K562 (cell line): ENCODE measurements at regions not wholly inside any gene's neighbourhood (a gene's known extent, or its start where the extent isn't known, plus 50 kb on each side); places are given as distances from the start of the nearest gene placed in this dataset.

Experiments
- DACH1 ChIP-seq: fragments of 450-650 bp; IDR thresholded peaks from 2 replicates; pipeline ENCODE4 v1.6.1; 2018; ENCODE audit not compliant: partially characterized antibody
- ELK1 ChIP-seq: sonication (generic); formaldehyde crosslinking; IDR thresholded peaks from 2 replicates; pipeline ENCODE4 v1.8.1; 2022; ENCODE audit warnings: missing genetic modification reagents
- KAT2B ChIP-seq: IDR thresholded peaks from one replicate; pipeline ENCODE4 v1.6.1; 2012; ENCODE audit warnings: low read depth, mild to moderate bottlenecking, control low read depth, inconsistent platforms, low read length, moderate library complexity
- PRMT5 ChIP-seq: sonication (generic); formaldehyde crosslinking; IDR thresholded peaks from 2 replicates; pipeline ENCODE4 v1.5.0; 2020; ENCODE audit warnings: missing genetic modification reagents
- SAFB ChIP-seq: fragments of 200-400 bp; formaldehyde crosslinking; IDR thresholded peaks from 2 replicates; pipeline ENCODE4 v1.6.1; 2017; ENCODE audit warnings: low read depth, low read length, borderline replicate concordance
- TBL1XR1 ChIP-seq, 2 experiments: IDR thresholded peaks; 2 replicates each; pipeline ENCODE4 v1.6.1; 2012; ENCODE audit warnings: improper control_type of control experiment in 2 of 2, low read length in 2 of 2, mild to moderate bottlenecking in 1 of 2
- TFAM ChIP-seq: fragments of 250-450 bp; sonication (Bioruptor Pico); conservative IDR thresholded peaks from 2 replicates; pipeline ENCODE4 v1.5.0; 2021; ENCODE audit warnings: mild to moderate bottlenecking, moderate library complexity
- TF ChIP-seq, protein P1 (sequence below): sonication (generic); formaldehyde crosslinking; IDR thresholded peaks from 2 replicates; pipeline ENCODE4 v1.8.0; 2023; ENCODE audit warnings: mild to moderate bottlenecking, missing genetic modification reagents

- no peak for TF ChIP-seq KAT2B
- no peak for TF ChIP-seq DACH1
- TF ChIP-seq PRMT5 (CRISPR knock-in tag) = no peak
- TF ChIP-seq ELK1 (CRISPR knock-in tag) = no peak
- no peak for TF ChIP-seq SAFB
- no peak for TF ChIP-seq TFAM (CRISPR knock-in tag)
- TF ChIP-seq, protein P1, sequence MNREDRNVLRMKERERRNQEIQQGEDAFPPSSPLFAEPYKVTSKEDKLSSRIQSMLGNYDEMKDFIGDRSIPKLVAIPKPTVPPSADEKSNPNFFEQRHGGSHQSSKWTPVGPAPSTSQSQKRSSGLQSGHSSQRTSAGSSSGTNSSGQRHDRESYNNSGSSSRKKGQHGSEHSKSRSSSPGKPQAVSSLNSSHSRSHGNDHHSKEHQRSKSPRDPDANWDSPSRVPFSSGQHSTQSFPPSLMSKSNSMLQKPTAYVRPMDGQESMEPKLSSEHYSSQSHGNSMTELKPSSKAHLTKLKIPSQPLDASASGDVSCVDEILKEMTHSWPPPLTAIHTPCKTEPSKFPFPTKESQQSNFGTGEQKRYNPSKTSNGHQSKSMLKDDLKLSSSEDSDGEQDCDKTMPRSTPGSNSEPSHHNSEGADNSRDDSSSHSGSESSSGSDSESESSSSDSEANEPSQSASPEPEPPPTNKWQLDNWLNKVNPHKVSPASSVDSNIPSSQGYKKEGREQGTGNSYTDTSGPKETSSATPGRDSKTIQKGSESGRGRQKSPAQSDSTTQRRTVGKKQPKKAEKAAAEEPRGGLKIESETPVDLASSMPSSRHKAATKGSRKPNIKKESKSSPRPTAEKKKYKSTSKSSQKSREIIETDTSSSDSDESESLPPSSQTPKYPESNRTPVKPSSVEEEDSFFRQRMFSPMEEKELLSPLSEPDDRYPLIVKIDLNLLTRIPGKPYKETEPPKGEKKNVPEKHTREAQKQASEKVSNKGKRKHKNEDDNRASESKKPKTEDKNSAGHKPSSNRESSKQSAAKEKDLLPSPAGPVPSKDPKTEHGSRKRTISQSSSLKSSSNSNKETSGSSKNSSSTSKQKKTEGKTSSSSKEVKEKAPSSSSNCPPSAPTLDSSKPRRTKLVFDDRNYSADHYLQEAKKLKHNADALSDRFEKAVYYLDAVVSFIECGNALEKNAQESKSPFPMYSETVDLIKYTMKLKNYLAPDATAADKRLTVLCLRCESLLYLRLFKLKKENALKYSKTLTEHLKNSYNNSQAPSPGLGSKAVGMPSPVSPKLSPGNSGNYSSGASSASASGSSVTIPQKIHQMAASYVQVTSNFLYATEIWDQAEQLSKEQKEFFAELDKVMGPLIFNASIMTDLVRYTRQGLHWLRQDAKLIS = no peak
- no peak for TF ChIP-seq TBL1XR1 (IDR thresholded peaks at IDR 0.05; ENCODE audit: low read length in 2 of 2)
Measured at GRCh38 chr9:115966660-115967059, 186.9 kb upstream of the PAPPA start (continued).
